NCI-H1092 treated with DMSO at 0.1 percent for 48 hours (cell line): ENCODE measurements at regions not wholly inside any gene's neighbourhood (a gene's known extent, or its start where the extent isn't known, plus 50 kb on each side); places are given as distances from the start of the nearest gene placed in this dataset.

ENCODE experiments used
- DNase-seq: peaks from one replicate; lab custom pipeline; 2025; lab: John Stamatoyannopoulos, UW

DNA sequence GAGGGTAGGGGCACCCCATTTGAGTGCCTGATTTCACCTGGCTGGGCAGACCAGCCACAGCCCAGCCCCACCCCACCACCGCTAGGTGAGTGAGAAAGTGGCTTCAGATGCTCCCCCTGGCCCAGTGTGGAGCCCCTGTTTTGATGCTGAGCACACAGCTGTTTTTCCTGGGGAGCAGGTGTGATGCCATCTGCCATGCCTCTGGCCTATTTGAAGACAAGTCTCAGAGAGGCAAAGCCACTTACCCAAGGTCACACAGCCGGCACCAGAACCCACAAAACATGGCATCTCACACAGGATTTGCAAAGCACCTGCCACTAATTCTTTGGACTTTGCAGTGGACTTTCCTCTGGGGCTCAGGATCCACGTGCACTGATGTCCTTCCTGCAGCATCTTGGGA lies 131.3 kb downstream of the INHBB start:
- no peak for DNase-seq

DNA sequence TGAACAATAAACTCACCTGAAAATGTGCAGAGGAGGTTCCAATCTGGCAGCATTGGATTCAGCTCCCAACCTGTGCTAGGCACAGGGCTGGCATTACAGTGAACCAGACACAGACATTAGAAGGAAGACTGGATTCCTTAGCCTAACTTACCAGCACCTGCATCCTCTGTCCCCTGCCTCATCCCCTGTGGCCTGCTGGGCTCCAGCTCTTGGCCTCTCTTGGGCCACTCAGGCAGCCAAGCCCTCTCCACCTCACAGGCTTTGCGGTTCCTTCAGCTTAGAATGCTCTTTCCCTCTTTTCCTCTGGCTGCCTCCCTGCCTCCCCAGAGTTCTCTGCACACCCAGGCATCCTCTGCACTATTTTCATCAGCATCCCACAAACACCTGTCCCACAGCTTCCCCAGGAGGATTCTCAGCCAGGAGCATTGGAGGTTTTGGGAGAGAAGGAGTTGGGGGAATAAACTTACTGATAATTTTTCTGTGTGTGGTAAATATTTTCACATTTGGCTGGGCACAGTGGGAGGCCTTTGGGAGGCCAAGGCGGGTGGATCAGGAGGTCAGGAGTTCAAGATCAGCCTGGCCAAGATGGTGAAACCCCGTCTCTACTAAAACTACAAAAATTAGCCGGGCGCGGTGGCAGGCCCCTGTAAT lies 132.0 kb downstream of the INHBB start:
- no peak for DNase-seq

- DNase-seq: no peak
Observed at GRCh38 chr2:120480346-120480902, 134.5 kb downstream of the INHBB start.

DNA sequence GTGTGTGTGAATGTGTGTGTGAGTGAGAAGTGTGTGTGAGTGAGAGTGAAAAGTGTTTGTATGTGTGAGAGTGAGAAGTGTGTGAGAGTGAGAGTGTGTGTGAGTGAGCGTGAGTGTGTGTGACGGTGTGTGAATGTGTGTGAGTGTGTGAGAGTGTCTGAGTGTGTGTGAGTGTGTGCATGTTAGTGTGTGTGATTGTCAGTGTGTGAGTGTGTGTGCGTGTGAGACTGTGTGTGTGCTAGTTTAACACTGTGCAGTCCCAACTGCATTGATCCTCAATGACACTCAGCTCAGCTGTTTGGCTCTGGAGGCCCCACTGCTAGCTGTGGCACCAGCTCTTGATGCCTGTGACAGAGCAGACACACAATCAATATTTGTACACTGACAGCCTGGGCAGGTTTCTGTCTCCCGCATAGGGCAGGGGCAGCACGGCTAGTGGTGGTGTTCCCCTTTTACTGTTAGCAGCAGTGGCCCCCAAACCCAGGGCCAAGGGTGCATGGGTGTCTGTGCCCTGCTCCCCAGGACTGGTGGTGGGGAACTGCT lies 135.0 kb downstream of the INHBB start:
- no peak for DNase-seq

DNA sequence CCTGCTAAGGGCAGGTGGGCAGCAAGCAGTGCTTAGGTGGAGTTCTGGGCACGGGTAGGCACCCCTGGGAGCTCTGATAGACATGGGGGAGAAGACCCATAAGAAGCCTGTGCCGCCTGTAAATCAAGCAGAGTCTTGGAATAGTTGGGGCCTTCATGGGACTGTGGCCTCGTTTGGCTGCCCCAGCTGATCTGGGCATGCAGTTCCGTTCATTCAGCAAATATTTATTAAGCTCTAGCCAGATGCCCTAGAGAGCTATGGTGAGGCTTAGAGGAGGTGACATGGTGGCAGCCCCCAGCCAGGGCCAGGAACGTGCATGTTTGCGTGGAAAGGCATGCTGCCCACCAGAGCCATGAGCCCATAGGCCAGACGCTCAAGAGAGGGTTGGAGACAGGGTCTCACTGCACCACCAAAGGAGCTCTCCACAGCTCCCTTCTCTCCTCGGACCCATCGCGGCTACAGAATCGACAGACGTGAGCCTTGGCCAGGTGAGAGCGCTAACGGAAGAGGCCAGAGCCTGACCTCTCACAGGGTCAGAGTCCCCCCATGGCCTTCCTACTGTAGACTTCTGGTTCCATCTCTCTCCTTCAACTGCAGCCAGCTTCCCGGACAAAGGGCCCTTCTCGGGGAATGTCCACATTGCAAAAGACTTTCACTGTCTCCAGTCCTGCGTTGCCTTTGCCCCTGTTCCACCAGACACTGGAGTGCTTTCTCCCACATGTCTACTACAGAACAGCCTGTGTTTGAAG lies 135.7 kb downstream of the INHBB start:
- no peak for DNase-seq

GRCh38 chr2:120482334-120482733 lies 136.4 kb downstream of the INHBB start:
- DNase-seq: no peak

GRCh38 chr2:120483355-120483754 lies 137.4 kb downstream of the INHBB start:
- DNase-seq: no peak

- no peak for DNase-seq
Observed at GRCh38 chr2:120485096-120485495, 139.2 kb downstream of the INHBB start.

- no peak for DNase-seq
Observed at GRCh38 chr2:120486441-120486840, 140.5 kb downstream of the INHBB start.

DNA sequence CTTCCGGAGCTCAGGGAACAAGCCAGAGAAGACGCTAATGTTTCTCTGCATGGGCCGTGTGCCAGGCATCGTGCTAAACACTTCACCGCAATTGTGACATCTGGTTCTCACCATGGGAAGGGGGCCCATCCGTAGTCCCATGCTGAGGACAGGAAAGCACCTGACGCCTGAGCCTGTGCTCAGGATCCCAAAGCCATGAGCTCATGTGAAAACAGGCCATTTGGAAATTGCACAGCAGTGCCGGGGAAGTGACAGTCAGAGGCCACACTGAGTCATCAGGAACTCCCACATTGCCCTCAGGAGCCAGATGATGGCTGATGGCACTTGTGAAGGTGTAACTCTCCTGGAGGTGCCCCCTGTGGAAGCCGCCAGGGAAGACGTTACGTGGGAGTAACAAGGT lies 141.0 kb downstream of the INHBB start:
- no peak for DNase-seq

DNA sequence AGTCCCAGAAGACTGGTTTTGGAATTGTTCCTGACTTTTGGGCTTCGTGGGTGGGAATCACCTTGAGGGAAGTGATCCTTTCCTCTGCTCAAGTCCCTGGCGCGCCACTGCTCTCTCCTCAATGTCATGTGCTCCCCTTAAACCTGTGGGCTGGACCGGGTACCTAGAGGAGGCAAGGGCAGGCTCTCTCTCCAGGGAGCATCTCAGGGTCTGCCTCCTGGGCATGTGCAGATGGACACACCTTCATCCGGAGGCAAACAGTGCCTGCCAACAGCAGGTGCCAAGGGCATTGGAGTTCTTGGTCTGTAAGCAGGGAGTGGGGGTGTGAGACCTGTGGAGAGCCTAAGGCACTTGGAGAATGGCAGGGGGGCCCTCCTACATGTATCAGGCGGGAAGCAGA lies 142.6 kb downstream of the INHBB start:
- no peak for DNase-seq

- no peak for DNase-seq
Observed at GRCh38 chr2:120489023-120489422, 143.1 kb downstream of the INHBB start.

- no peak for DNase-seq
Observed at GRCh38 chr2:120490091-120490798, 144.3 kb downstream of the INHBB start.

DNA sequence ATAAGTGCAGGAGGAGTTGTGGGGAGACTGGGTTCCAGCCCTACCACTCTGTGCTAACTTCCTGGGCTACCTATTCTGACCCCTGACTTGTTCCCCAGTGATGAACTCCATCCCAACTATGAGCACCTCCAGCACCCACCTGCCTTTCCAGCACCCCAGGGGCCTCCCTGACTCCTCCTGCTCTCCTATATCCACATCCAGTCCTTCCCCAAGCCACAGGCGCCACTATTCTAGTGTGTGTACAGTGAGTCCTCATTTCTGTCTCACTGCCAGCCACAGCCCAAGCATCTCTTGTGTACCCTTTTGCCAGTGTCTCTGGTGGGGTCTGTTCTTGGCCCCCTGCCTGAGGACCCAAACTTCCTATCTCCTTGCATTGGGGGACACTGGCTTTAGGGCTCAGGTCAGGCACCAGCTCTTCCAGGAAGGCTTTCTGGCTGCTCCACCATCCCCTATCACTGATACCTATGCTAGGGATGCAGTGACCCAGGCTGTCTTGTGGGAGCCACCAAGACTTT lies 145.2 kb downstream of the INHBB start:
- DNase-seq: no peak

DNA sequence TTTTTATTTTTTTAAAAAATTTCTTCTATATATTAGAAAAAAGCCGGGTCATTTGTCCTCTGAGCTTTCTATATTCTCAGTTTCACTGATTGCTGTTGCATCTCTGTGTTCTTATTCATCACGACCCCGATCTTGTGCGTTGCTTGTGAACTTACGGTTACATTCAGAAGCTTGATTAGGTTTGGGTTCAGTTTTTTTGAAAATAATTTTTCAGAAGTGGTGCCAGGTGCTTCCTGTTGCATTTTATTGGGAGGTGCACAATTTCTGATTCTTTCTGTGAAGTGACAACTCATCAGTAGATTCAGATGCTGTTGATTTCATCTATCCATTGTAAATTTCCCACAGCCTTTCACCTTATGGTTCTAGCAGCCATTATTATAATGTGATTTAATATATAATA lies 147.3 kb downstream of the INHBB start:
- DNase-seq: no peak

GRCh38 chr2:120494446-120494845 lies 148.5 kb downstream of the INHBB start:
- no peak for DNase-seq

GRCh38 chr2:120495586-120495985 lies 149.7 kb downstream of the INHBB start:
- no peak for DNase-seq

DNA sequence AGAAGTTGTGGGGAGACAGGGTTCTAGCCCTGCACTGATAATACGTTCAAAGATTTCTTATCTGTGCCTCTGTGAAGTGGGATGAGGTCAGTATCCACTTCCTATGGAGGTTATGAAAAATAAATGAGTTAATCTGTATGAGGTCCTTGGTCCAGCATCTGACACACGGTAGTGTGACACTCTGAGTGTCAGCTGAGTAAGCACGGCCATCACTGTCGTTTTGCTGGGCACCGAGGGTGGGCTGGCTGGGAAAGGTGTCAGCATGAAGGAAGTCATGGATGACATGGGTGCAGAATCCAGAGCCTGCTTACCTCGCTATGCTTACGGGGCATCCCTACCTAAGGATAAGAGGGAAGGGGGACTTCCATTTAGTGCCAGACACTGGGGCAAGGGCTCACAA lies 150.3 kb downstream of the INHBB start:
- DNase-seq: no peak

DNA sequence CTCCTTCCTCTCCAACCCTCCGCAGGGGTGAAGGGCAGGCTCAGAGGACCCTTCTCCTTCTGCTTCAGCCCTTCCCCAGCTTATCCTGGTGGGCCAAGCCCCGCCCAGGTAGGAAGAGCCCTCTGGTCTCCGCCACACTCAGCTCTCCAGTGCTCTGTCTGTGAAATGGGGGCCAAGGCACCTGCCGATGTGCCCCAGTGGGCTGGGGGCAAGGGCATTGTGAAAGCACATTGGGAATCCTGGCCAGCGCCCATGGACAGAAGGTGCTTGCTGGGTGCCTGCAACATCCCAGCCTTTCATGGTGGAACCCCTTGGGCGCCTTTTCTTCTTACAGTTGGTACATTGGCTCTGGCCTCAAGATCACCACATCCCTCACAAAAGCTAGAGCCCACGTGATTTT lies 150.8 kb downstream of the INHBB start:
- no peak for DNase-seq

DNA sequence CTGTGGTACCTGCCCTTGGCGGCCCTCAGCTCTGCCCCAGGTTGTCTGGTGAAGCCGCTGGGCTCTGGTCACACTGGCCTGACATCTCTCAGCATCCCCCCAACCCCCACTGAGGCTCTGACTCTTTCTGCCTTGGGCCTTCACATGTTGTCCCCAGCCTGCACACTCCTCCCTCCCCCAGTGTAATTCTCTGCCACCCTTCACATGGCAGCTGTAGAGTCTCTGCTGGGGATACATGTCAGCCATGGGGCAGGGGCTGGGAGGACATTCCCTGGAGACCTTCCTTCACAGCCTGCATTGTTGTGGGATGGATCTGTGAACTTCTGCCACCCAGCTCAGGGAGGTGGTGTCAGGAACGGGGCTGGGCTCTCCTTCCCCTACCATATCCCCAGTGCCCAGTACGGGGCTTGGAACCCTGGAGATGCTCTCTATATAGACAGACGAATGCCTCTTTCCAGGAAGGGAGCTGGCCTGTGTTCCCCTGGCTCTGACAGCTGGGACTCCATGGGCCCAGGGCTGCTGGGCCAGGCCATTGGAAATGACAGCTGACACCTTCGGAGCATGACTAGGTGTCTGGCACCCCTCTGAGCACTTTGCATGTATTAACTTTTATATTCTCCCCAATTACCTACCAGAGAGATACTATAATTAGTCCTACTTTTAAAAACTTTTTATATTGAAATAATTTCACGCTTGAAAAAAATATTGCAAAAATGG lies 151.5 kb downstream of the INHBB start:
- DNase-seq: no peak

GRCh38 chr2:120498121-120498520 lies 152.2 kb downstream of the INHBB start:
- DNase-seq: no peak
